ENCODE measurements at regions not wholly inside any gene's neighbourhood (a gene's known extent, or its start where the extent isn't known, plus 50 kb on each side); places are given as distances from the start of the nearest gene placed in this dataset.

GRCh38 chr13:61148211-61148610 lies 267.4 kb downstream of the PCDH20 start:
- TF ChIP-seq CTCF (conservative IDR thresholded peaks at IDR 0.05; ENCODE audit: low read depth, low read length): no peak
- no peak for TF ChIP-seq EZH2 (IDR thresholded peaks at IDR 0.05; ENCODE audit: low read length, unreplicated experiment)
